Esophagus squamous epithelium (tissue), 5 donors: ENCODE measurements at regions not wholly inside any gene's neighbourhood (a gene's known extent, or its start where the extent isn't known, plus 50 kb on each side); places are given as distances from the start of the nearest gene placed in this dataset.
"Not testable (repeated sequence)": the region's sequence is repeated elsewhere in the genome, so short reads cannot be mapped to it uniquely, and the experiment has no call there.

Source experiments
- DNase-seq: peaks from one replicate; lab custom pipeline; 2025; lab: John Stamatoyannopoulos, UW
- H3K27ac ChIP-seq, 4 donors: fragments of 200-600 bp; sonication (generic); one replicate each; pipeline ENCODE4 v1.5.1; 2016 to 2019; ENCODE audit warnings: mild to moderate bottlenecking in 1 of 4
- H3K27me3 ChIP-seq, 4 donors: fragments of 200-600 bp; sonication (generic); 1 replicate in 3 of 4; 2 replicates in 1 of 4; pipeline versions ENCODE4 v1.5.1 to v1.6.0; 2017 to 2021; ENCODE audit warnings: antibody characterized with exemption in 1 of 4
- H3K36me3 ChIP-seq, 3 donors: fragments of 200-600 bp; sonication (generic); one replicate each; pipeline ENCODE4 v1.5.1; 2016 to 2019
- H3K4me1 ChIP-seq, 3 donors: fragments of 200-600 bp; sonication (generic); one replicate each; pipeline ENCODE4 v1.5.1; 2017 to 2019
- H3K4me3 ChIP-seq, 4 donors: fragments of 200-600 bp; sonication (generic); 1 replicate in 3 of 4; 2 replicates in 1 of 4; pipeline ENCODE4 v1.5.1; 2016 to 2019; ENCODE audit warnings: mild to moderate bottlenecking in 2 of 4, moderate library complexity in 1 of 4
- H3K9me3 ChIP-seq, 3 donors: fragments of 200-600 bp; sonication (generic); one replicate each; pipeline ENCODE4 v1.5.1; 2016 to 2019
- CTCF ChIP-seq, 6 experiments: fragments of 450-650 bp in 4 of 6; fragments of 200-600 bp in 2 of 6; sonication (generic) in 2 of 6; IDR thresholded peaks; one replicate each; pipeline ENCODE4 v1.5.1; 2016 to 2019; ENCODE audit warnings: antibody characterized with exemption in 6 of 6, mild to moderate bottlenecking in 4 of 6, moderate library complexity in 4 of 6
- POLR2A ChIP-seq, 4 donors: fragments of 450-650 bp; IDR thresholded peaks; one replicate each; pipeline ENCODE4 v1.6.1; 2017; ENCODE audit warnings: antibody characterized with exemption in 4 of 4, mild to moderate bottlenecking in 4 of 4, moderate library complexity in 3 of 4
- WGBS, 2 donors: methylation state at CpG; one replicate each; pipeline ENCODE4 v1.1.5; 2018; 5-methylcytosine and 5-hydroxymethylcytosine counted together
- intact Hi-C: fragments of 100-400 bp; cut with DNase I; formaldehyde crosslinking; loops from one replicate; pipeline ENCODE4 v1.15.0; 2022
- donor health status: DM: yes; HTN: yes; CAD: no.

GRCh38 chr10:131580674-131581073 lies 269.2 kb upstream of the TCERG1L start:
- H3K4me3 ChIP-seq, result no peak overlapping the region
- H3K4me1 ChIP-seq, result no peaks in the 10 kb centered on the region
- no peaks in the 10 kb centered on the region for H3K9me3 ChIP-seq
- no peak for TF ChIP-seq POLR2A (IDR thresholded peaks at IDR 0.05)
- no peak for TF ChIP-seq CTCF (IDR thresholded peaks at IDR 0.05)
- H3K27me3 ChIP-seq, result peaks cover 0 to 8% (median 0%) of the 10 kb centered on the region in 4 donors
- DNase-seq, result no peak
- H3K36me3 ChIP-seq, result no peaks in the 10 kb centered on the region
- no peak overlapping the region for H3K27ac ChIP-seq
- intact Hi-C loops, result no loop called here
- 57% methylated on average over 3 of the region's 3 CpGs; no CpG with 5 or more reads in 1 of the 2 donors for whole genome bisulfite sequencing, 2 donors

- WGBS, 2 donors, result no CpG with 5 or more reads among the region's 7 CpGs
- H3K27me3 ChIP-seq, result peaks cover 0 to 14% (median 0%) of the 10 kb centered on the region in 4 donors
- DNase-seq, H3K9me3 ChIP-seq, intact Hi-C loops, H3K27ac ChIP-seq, H3K4me1 ChIP-seq, H3K36me3 ChIP-seq, H3K4me3 ChIP-seq: not testable (repeated sequence)
Measured at GRCh38 chr10:131581547-131581946, 270.0 kb upstream of the TCERG1L start.

- no peak for DNase-seq
- Histone ChIP-seq H3K36me3 (no peaks in the 10 kb centered on the region), H3K9me3 (no peaks in the 10 kb centered on the region), H3K4me3 (no peak overlapping the region), H3K4me1 (no peaks in the 10 kb centered on the region), H3K27me3 (peaks cover 0 to 14% (median 0%) of the 10 kb centered on the region in 4 donors), H3K27ac (no peak overlapping the region)
- WGBS, 2 donors, result 76 to 88% methylated on average over 1 to 12 of the region's 12 CpGs
- intact Hi-C loops, result no loop called here
- TF ChIP-seq POLR2A (IDR thresholded peaks at IDR 0.05) (no peak), CTCF (IDR thresholded peaks at IDR 0.05) (no peak)
Measured at GRCh38 chr10:131584287-131584686, 272.8 kb upstream of the TCERG1L start.

GRCh38 chr10:131585761-131586160 lies 274.2 kb upstream of the TCERG1L start:
- no peak for DNase-seq
- peaks cover 0 to 14% (median 0%) of the 10 kb centered on the region in 4 donors for H3K27me3 ChIP-seq
- H3K4me3 ChIP-seq, result no peak overlapping the region
- H3K4me1 ChIP-seq, result no peaks in the 10 kb centered on the region
- TF ChIP-seq CTCF (IDR thresholded peaks at IDR 0.05) (no peak), POLR2A (IDR thresholded peaks at IDR 0.05) (no peak)
- H3K27ac ChIP-seq, result no peak overlapping the region
- no peaks in the 10 kb centered on the region for H3K36me3 ChIP-seq
- H3K9me3 ChIP-seq, result no peaks in the 10 kb centered on the region
- 39 to 47% methylated on average over 3 of the region's 3 CpGs for WGBS, 2 donors
- intact Hi-C loops, result no loop called here

- H3K27ac ChIP-seq, result no peak overlapping the region
- H3K9me3 ChIP-seq, result no peaks in the 10 kb centered on the region
- intact Hi-C loops, result no loop called here
- no peaks in the 10 kb centered on the region for H3K36me3 ChIP-seq
- WGBS, 2 donors, result 57 to 61% methylated on average over 5 of the region's 5 CpGs
- no peak overlapping the region for H3K4me3 ChIP-seq
- H3K4me1 ChIP-seq, result no peaks in the 10 kb centered on the region
- peaks cover 0 to 11% (median 0%) of the 10 kb centered on the region in 4 donors for H3K27me3 ChIP-seq
- no peak for DNase-seq
- TF ChIP-seq POLR2A (IDR thresholded peaks at IDR 0.05) (no peak), CTCF (IDR thresholded peaks at IDR 0.05) (no peak)
Measured at GRCh38 chr10:131586958-131587357, 275.4 kb upstream of the TCERG1L start.
